ENCODE measurements at regions not wholly inside any gene's neighbourhood (a gene's known extent, or its start where the extent isn't known, plus 50 kb on each side); places are given as distances from the start of the nearest gene placed in this dataset.

- Histone ChIP-seq H2AFZ (no peak overlapping the region), H3F3A (ENCODE audit: insufficient read depth) (no peaks in the 10 kb centered on the region), H3K4me3 (no peak overlapping the region), H3K9me2 (ENCODE audit: insufficient read depth) (no peaks in the 10 kb centered on the region), H3K79me2 (ENCODE audit: insufficient read depth) (no peaks in the 10 kb centered on the region), H3K9me3 (ENCODE audit: low read depth) (no peaks in the 10 kb centered on the region), H3K27ac (no peak overlapping the region), H3K27me3 (replicated peaks; ENCODE audit: insufficient read depth) (no peaks in the 10 kb centered on the region), H3K36me3 (ENCODE audit: low read depth) (no peaks in the 10 kb centered on the region), H3K4me2 (ENCODE audit: unreplicated experiment) (no peak overlapping the region), H4K20me1 (ENCODE audit: insufficient read depth) (no peaks in the 10 kb centered on the region), H3K9ac (no peak overlapping the region), H3K4me1 (ENCODE audit: insufficient read depth) (no peaks in the 10 kb centered on the region)
- DNase-seq, result no peak
- TF ChIP-seq EZH2 (IDR thresholded peaks at IDR 0.05; ENCODE audit: insufficient read depth, poor library complexity, severe bottlenecking) (no peak), EZH2phosphoT487 (IDR thresholded peaks at IDR 0.05; ENCODE audit: insufficient read depth, low read depth) (no peak)
- 11 to 22% methylated on average over 3 of the region's 3 CpGs for WGBS, 2 experiments (ENCODE audit: low coverage in 1 of 2, low lambda C conversion rate in 2 of 2, missing lambda C conversion rate in 2 of 2)
- in situ Hi-C loops (cut with MboI), result no loop called here
These were observed 654.9 kb downstream of the ADCYAP1 start for GRCh38 chr18:1559563-1559962.

- Histone ChIP-seq H3K4me3 (no peak overlapping the region), H3K9ac (no peak overlapping the region), H3K9me2 (ENCODE audit: insufficient read depth) (no peaks in the 10 kb centered on the region), H2AFZ (no peak overlapping the region), H4K20me1 (ENCODE audit: insufficient read depth) (no peaks in the 10 kb centered on the region), H3K4me1 (ENCODE audit: insufficient read depth) (no peaks in the 10 kb centered on the region), H3K36me3 (ENCODE audit: low read depth) (no peaks in the 10 kb centered on the region), H3F3A (ENCODE audit: insufficient read depth) (no peaks in the 10 kb centered on the region), H3K9me3 (ENCODE audit: low read depth) (no peaks in the 10 kb centered on the region), H3K4me2 (ENCODE audit: unreplicated experiment) (no peak overlapping the region), H3K27me3 (replicated peaks; ENCODE audit: insufficient read depth) (no peaks in the 10 kb centered on the region), H3K27ac (no peak overlapping the region), H3K79me2 (ENCODE audit: insufficient read depth) (no peaks in the 10 kb centered on the region)
- in situ Hi-C loops (cut with MboI), result no loop called here
- 7 to 10% methylated on average over 3 of the region's 3 CpGs for WGBS, 2 experiments (ENCODE audit: low coverage in 1 of 2, low lambda C conversion rate in 2 of 2, missing lambda C conversion rate in 2 of 2)
- DNase-seq, result no peak
- TF ChIP-seq EZH2phosphoT487 (IDR thresholded peaks at IDR 0.05; ENCODE audit: insufficient read depth, low read depth), result no peak
- TF ChIP-seq EZH2 (IDR thresholded peaks at IDR 0.05; ENCODE audit: insufficient read depth, poor library complexity, severe bottlenecking), result no peak
These were observed 660.1 kb downstream of the ADCYAP1 start for GRCh38 chr18:1564793-1565192.

- H3K9ac ChIP-seq, result no peak overlapping the region
- H3K27ac ChIP-seq, result no peak overlapping the region
- H3K9me3 ChIP-seq (ENCODE audit: low read depth), result no peaks in the 10 kb centered on the region
- H4K20me1 ChIP-seq (ENCODE audit: insufficient read depth), result no peaks in the 10 kb centered on the region
- 8 to 12% methylated on average over 2 of the region's 2 CpGs for WGBS, 2 experiments (ENCODE audit: low coverage in 1 of 2, low lambda C conversion rate in 2 of 2, missing lambda C conversion rate in 2 of 2)
- H3K4me2 ChIP-seq (ENCODE audit: unreplicated experiment), result no peak overlapping the region
- no peaks in the 10 kb centered on the region for H3K79me2 ChIP-seq (ENCODE audit: insufficient read depth)
- no peaks in the 10 kb centered on the region for H3K36me3 ChIP-seq (ENCODE audit: low read depth)
- in situ Hi-C loops (cut with MboI), result no loop called here
- no peak for TF ChIP-seq EZH2 (IDR thresholded peaks at IDR 0.05; ENCODE audit: insufficient read depth, poor library complexity, severe bottlenecking)
- TF ChIP-seq EZH2phosphoT487 (IDR thresholded peaks at IDR 0.05; ENCODE audit: insufficient read depth, low read depth), result no peak
- H3K4me1 ChIP-seq (ENCODE audit: insufficient read depth), result no peaks in the 10 kb centered on the region
- no peak overlapping the region for H2AFZ ChIP-seq
- no peak overlapping the region for H3K4me3 ChIP-seq
- H3K27me3 ChIP-seq (replicated peaks; ENCODE audit: insufficient read depth), result no peaks in the 10 kb centered on the region
- no peaks in the 10 kb centered on the region for H3K9me2 ChIP-seq (ENCODE audit: insufficient read depth)
- H3F3A ChIP-seq (ENCODE audit: insufficient read depth), result no peaks in the 10 kb centered on the region
- no peak for DNase-seq
These were observed 666.5 kb downstream of the ADCYAP1 start for GRCh38 chr18:1571206-1571605.

GRCh38 chr18:1573732-1574131 lies 669.1 kb downstream of the ADCYAP1 start:
- Histone ChIP-seq H3K79me2 (ENCODE audit: insufficient read depth) (no peaks in the 10 kb centered on the region), H3K9ac (no peak overlapping the region), H4K20me1 (ENCODE audit: insufficient read depth) (no peaks in the 10 kb centered on the region), H3K9me2 (ENCODE audit: insufficient read depth) (no peaks in the 10 kb centered on the region), H3F3A (ENCODE audit: insufficient read depth) (no peaks in the 10 kb centered on the region), H3K4me3 (no peak overlapping the region), H3K27ac (no peak overlapping the region), H3K9me3 (ENCODE audit: low read depth) (no peaks in the 10 kb centered on the region), H3K27me3 (replicated peaks; ENCODE audit: insufficient read depth) (no peaks in the 10 kb centered on the region), H2AFZ (no peak overlapping the region), H3K36me3 (ENCODE audit: low read depth) (no peaks in the 10 kb centered on the region), H3K4me2 (ENCODE audit: unreplicated experiment) (no peak overlapping the region), H3K4me1 (ENCODE audit: insufficient read depth) (no peaks in the 10 kb centered on the region)
- DNase-seq, result no peak
- WGBS, 2 experiments (ENCODE audit: low coverage in 1 of 2, low lambda C conversion rate in 2 of 2, missing lambda C conversion rate in 2 of 2), result 15 to 18% methylated on average over 5 of the region's 5 CpGs
- in situ Hi-C loops (cut with MboI), result no loop called here
- TF ChIP-seq EZH2 (IDR thresholded peaks at IDR 0.05; ENCODE audit: insufficient read depth, poor library complexity, severe bottlenecking) (no peak), EZH2phosphoT487 (IDR thresholded peaks at IDR 0.05; ENCODE audit: insufficient read depth, low read depth) (no peak)

- no peak overlapping the region for H2AFZ ChIP-seq
- H3K36me3 ChIP-seq (ENCODE audit: low read depth), result no peaks in the 10 kb centered on the region
- no peaks in the 10 kb centered on the region for H3K79me2 ChIP-seq (ENCODE audit: insufficient read depth)
- no peaks in the 10 kb centered on the region for H4K20me1 ChIP-seq (ENCODE audit: insufficient read depth)
- no peak overlapping the region for H3K27ac ChIP-seq
- in situ Hi-C loops (cut with MboI), result loop anchor here (25.0 kb wide), 1 partner anchor 962 kb away; no protein-coding TSS in a partner anchor
- DNase-seq, result no peak
- H3K9me3 ChIP-seq (ENCODE audit: low read depth), result no peaks in the 10 kb centered on the region
- H3K9me2 ChIP-seq (ENCODE audit: insufficient read depth), result no peaks in the 10 kb centered on the region
- 19 to 25% methylated on average over 3 of the region's 3 CpGs for WGBS, 2 experiments (ENCODE audit: low coverage in 1 of 2, low lambda C conversion rate in 2 of 2, missing lambda C conversion rate in 2 of 2)
- H3K9ac ChIP-seq, result no peak overlapping the region
- no peak for TF ChIP-seq EZH2 (IDR thresholded peaks at IDR 0.05; ENCODE audit: insufficient read depth, poor library complexity, severe bottlenecking)
- TF ChIP-seq EZH2phosphoT487 (IDR thresholded peaks at IDR 0.05; ENCODE audit: insufficient read depth, low read depth), result no peak
- no peaks in the 10 kb centered on the region for H3F3A ChIP-seq (ENCODE audit: insufficient read depth)
- no peaks in the 10 kb centered on the region for H3K4me1 ChIP-seq (ENCODE audit: insufficient read depth)
- H3K27me3 ChIP-seq (replicated peaks; ENCODE audit: insufficient read depth), result no peaks in the 10 kb centered on the region
- no peak overlapping the region for H3K4me3 ChIP-seq
- H3K4me2 ChIP-seq (ENCODE audit: unreplicated experiment), result no peak overlapping the region
These were observed 670.4 kb downstream of the ADCYAP1 start for GRCh38 chr18:1575084-1575483.
